GM12878 (cell line): ENCODE measurements at regions not wholly inside any gene's neighbourhood (a gene's known extent, or its start where the extent isn't known, plus 50 kb on each side); places are given as distances from the start of the nearest gene placed in this dataset.

Experiments
- ATAC-seq: fragments of 200-7000 bp; cut with Tn5 transposase; 3 replicates; pipeline ENCODE4 v1.9.1; 2020; ENCODE audit warnings: mild to moderate bottlenecking, moderate library complexity
- BruUV-seq: library from RNA; stranded (reverse); fragments of 400-500 nt; replicated peaks from 2 replicates; lab custom pipeline; 2021; lab: Mats Ljungman, UMichigan
- CTCF ChIA-PET: fragments of 300-600 bp; sonication (Branson Sonifier 250); formaldehyde crosslinking; extraction: SDS; loops from one replicate; lab custom pipeline; 2021; ENCODE audit warnings: inconsistent platforms; lab: Yijun Ruan, JAX
- POLR2A ChIA-PET: fragments of 350-600 bp; formaldehyde crosslinking; extraction: SDS; loops from one replicate; lab custom pipeline; 2021; ENCODE audit warnings: inconsistent platforms; lab: Charles Lee
- RAD21 ChIA-PET: fragments of 300-600 bp; sonication (Branson Sonifier 250); formaldehyde crosslinking; loops from one replicate; lab custom pipeline; 2023; ENCODE audit warnings: antibody characterized with exemption; ENCODE audit not compliant: unreplicated experiment; lab: Charles Lee
- SMC1A ChIA-PET: fragments of 300-600 bp; sonication (Branson Sonifier 250); formaldehyde crosslinking; loops from one replicate; lab custom pipeline; 2023; ENCODE audit not compliant: unreplicated experiment, uncharacterized antibody; lab: Charles Lee
- DNase-seq: peaks from one replicate; pipeline ENCODE4 v3.0.0-alpha.2; 2011; ENCODE audit warnings: low read depth, low spot score
- FAIRE-seq: peaks from 3 replicates; lab custom pipeline; 2011; peaks lifted over from hg19 to GRCh38; lab: Jason Lieb, UNC
- H2AFZ ChIP-seq: 2 replicates; pipeline ENCODE4 v1.6.0; 2011; ENCODE audit warnings: low read depth, low read length, control low read depth; ENCODE audit not compliant: control insufficient read depth
- H3K27ac ChIP-seq: 2 replicates; pipeline ENCODE4 v1.5.1; 2011; ENCODE audit warnings: control low read depth; ENCODE audit not compliant: control insufficient read depth, insufficient read depth
- H3K27me3 ChIP-seq, 2 experiments: replicated peaks in 1 of 2; 2 replicates each; pipeline versions ENCODE4 v1.6.0 to v1.6.1; 2011; ENCODE audit warnings: low read length in 1 of 2; ENCODE audit not compliant: control insufficient read depth in 2 of 2, insufficient read depth in 2 of 2
- H3K36me3 ChIP-seq, 2 experiments: 2 replicates each; pipeline ENCODE4 v1.5.1; 2011; ENCODE audit warnings: low read length in 1 of 2; ENCODE audit not compliant: control insufficient read depth in 2 of 2, insufficient read depth in 2 of 2
- H3K4me1 ChIP-seq: 2 replicates; pipeline ENCODE4 v1.6.1; 2011; ENCODE audit warnings: mild to moderate bottlenecking, low read length, moderate library complexity, mixed read lengths; ENCODE audit not compliant: control insufficient read depth, insufficient read depth
- H3K4me2 ChIP-seq: 2 replicates; pipeline ENCODE4 v1.6.0; 2011; ENCODE audit warnings: control low read depth; ENCODE audit not compliant: control insufficient read depth, insufficient read depth
- H3K4me3 ChIP-seq: fragments of 200-600 bp; sonication (generic); 2 replicates; pipeline ENCODE4 v1.5.1; 2016
- H3K79me2 ChIP-seq: 2 replicates; pipeline ENCODE4 v1.6.0; 2011; ENCODE audit warnings: low read length; ENCODE audit not compliant: control insufficient read depth, insufficient read depth
- H3K9ac ChIP-seq: 2 replicates; pipeline ENCODE4 v1.8.0; 2011; ENCODE audit warnings: low read length, control low read depth, mixed read lengths; ENCODE audit not compliant: control insufficient read depth, insufficient read depth
- H3K9me3 ChIP-seq: replicated peaks from 3 replicates; pipeline ENCODE4 v1.5.1; 2011; ENCODE audit warnings: mild to moderate bottlenecking, low read length; ENCODE audit not compliant: control insufficient read depth, insufficient read depth
- H4K20me1 ChIP-seq: 2 replicates; pipeline ENCODE4 v1.6.0; 2011; ENCODE audit not compliant: control insufficient read depth, insufficient read depth
- BCL11A ChIP-seq: IDR thresholded peaks from 2 replicates; pipeline ENCODE4 v1.6.1; 2011; ENCODE audit warnings: low read depth, low read length
- BCL3 ChIP-seq: IDR thresholded peaks from 2 replicates; pipeline ENCODE4 v1.6.1; 2011; ENCODE audit warnings: borderline replicate concordance, low read depth, mild to moderate bottlenecking, moderate library complexity, low read length; ENCODE audit not compliant: insufficient read depth, poor library complexity, severe bottlenecking
- CREM ChIP-seq: IDR thresholded peaks from 2 replicates; pipeline ENCODE4 v1.6.1; 2014; ENCODE audit warnings: antibody characterized with exemption, low read depth
- MYB ChIP-seq: fragments of 150-350 bp; IDR thresholded peaks from 2 replicates; pipeline ENCODE4 v1.6.1; 2014; ENCODE audit warnings: mild to moderate bottlenecking, low read depth, low read length, borderline replicate concordance
- NFIC ChIP-seq: IDR thresholded peaks from 2 replicates; pipeline ENCODE4 v1.6.1; 2012; ENCODE audit warnings: low read depth, mild to moderate bottlenecking, inconsistent platforms, low read length, moderate library complexity
- NKRF ChIP-seq: fragments of 450-650 bp; conservative IDR thresholded peaks from 2 replicates; pipeline ENCODE4 v1.6.1; 2017; ENCODE audit warnings: mild to moderate bottlenecking, moderate library complexity
- ZBTB40 ChIP-seq: fragments of 450-650 bp; IDR thresholded peaks from 2 replicates; pipeline ENCODE4 v1.6.1; 2016; ENCODE audit warnings: mild to moderate bottlenecking, moderate library complexity, borderline replicate concordance
- WGBS: methylation state at CpG from one replicate; pipeline ENCODE4 v1.1.6; 2016; ENCODE audit warnings: low lambda C conversion rate; ENCODE audit not compliant: insufficient replicate concordance, insufficient coverage; ENCODE audit errors: missing lambda C conversion rate; 5-methylcytosine and 5-hydroxymethylcytosine counted together
- in situ Hi-C: fragments of 300-500 bp; cut with MboI; formaldehyde crosslinking; loops from 9 replicates; pipeline ENCODE4 v1.14.3; 2018; ENCODE audit warnings: mixed read lengths
- intact Hi-C: fragments of 100-400 bp; cut with micrococcal nuclease; formaldehyde crosslinking; loops from one replicate; pipeline ENCODE4 v1.14.2; 2022; ENCODE audit not compliant: unreplicated experiment

- no peak for TF ChIP-seq BCL3
Observed at GRCh38 chr10:130746311-130746710, 565.2 kb downstream of the TCERG1L start (continued).

DNA sequence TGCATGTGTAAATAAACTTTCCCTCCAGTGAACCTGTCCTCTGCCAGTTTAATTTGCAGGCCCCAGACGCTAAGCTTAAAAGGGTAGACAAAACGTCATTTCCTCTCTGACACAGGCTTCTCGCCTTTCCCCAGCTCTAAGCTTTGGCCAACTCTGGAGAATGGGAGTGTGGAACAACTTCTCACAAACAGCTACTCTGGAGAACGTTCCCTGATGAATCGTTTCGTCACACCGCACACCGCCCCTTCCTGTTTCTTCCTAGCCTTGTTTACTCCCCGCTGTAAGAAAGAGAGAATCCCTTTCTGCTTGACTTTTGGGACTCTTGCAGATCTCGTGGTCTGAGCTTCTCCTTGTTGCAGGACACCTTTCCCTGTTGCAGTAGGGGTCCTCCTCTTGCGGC, 564.2 kb downstream of the TCERG1L start:
- no peak overlapping the region for H3K9ac ChIP-seq
- no peaks in the 10 kb centered on the region for H3K27me3 ChIP-seq
- ATAC-seq, result no peak
- ChIA-PET CTCF (no interaction called here), RAD21 (no interaction called here), POLR2A (no interaction called here), SMC1A (no interaction called here)
- H3K27ac ChIP-seq, result no peak overlapping the region
- FAIRE-seq, result no peak
- DNase-seq, result no peak
- H3K79me2 ChIP-seq, result no peaks in the 10 kb centered on the region
- no peak overlapping the region for H2AFZ ChIP-seq
- no peaks in the 10 kb centered on the region for H4K20me1 ChIP-seq
- H3K4me1 ChIP-seq, result no peaks in the 10 kb centered on the region
- 62% methylated on average over 11 of the region's 11 CpGs for WGBS
- H3K4me3 ChIP-seq, result no peak overlapping the region
- no peaks in the 10 kb centered on the region for H3K36me3 ChIP-seq
- no peak overlapping the region for H3K4me2 ChIP-seq
- no TSS peak for BruUV-seq
- intact Hi-C loops, result no loop called here
- TF ChIP-seq BCL11A, result no peak
- no peak for TF ChIP-seq NFIC
- TF ChIP-seq NKRF, result no peak
- TF ChIP-seq ZBTB40, result no peak
- TF ChIP-seq CREM, result no peak
- TF ChIP-seq MYB, result no peak
- no peaks in the 10 kb centered on the region for H3K9me3 ChIP-seq
- in situ Hi-C loops, result no loop called here
